HG03103 (cell line): ENCODE measurements at regions not wholly inside any gene's neighbourhood (a gene's known extent, or its start where the extent isn't known, plus 50 kb on each side); places are given as distances from the start of the nearest gene placed in this dataset.

Source experiments
- ATAC-seq: cut with Tn5 transposase; IDR thresholded peaks from one replicate; pipeline ENCODE4 v1.9.1; 2021; ENCODE audit warnings: low read depth; ENCODE audit not compliant: unreplicated experiment

GRCh38 chr3:99503350-99503749, 135.0 kb upstream of the COL8A1 start:
- ATAC-seq: no peak

- no peak for ATAC-seq
Measured at GRCh38 chr3:99502871-99503270, 135.5 kb upstream of the COL8A1 start.

- ATAC-seq: no peak
Measured at GRCh38 chr3:99500485-99500884, 137.9 kb upstream of the COL8A1 start.

GRCh38 chr3:99499235-99500158, 138.9 kb upstream of the COL8A1 start:
- no peak for ATAC-seq

- ATAC-seq: no peak
Measured at GRCh38 chr3:99498550-99499234, 139.7 kb upstream of the COL8A1 start.

- ATAC-seq: no peak
Measured at GRCh38 chr3:99487894-99488293, 150.5 kb upstream of the COL8A1 start.

GRCh38 chr3:99485286-99485685, 153.1 kb upstream of the COL8A1 start:
- no peak for ATAC-seq

- ATAC-seq: no peak
Measured at GRCh38 chr3:99484871-99485270, 153.5 kb upstream of the COL8A1 start.

- ATAC-seq: no peak
Measured at GRCh38 chr3:99483841-99484240, 154.6 kb upstream of the COL8A1 start.

- no peak for ATAC-seq
Measured at GRCh38 chr3:99482191-99482590, 156.2 kb upstream of the COL8A1 start.

- no peak for ATAC-seq
Measured at GRCh38 chr3:99481561-99481960, 156.8 kb upstream of the COL8A1 start.

GRCh38 chr3:99479768-99480167, 158.6 kb upstream of the COL8A1 start:
- no peak for ATAC-seq

GRCh38 chr3:99477650-99478049, 160.7 kb upstream of the COL8A1 start:
- ATAC-seq: no peak

- no peak for ATAC-seq
Measured at GRCh38 chr3:99475229-99475628, 163.2 kb upstream of the COL8A1 start.

GRCh38 chr3:99474776-99475175, 163.6 kb upstream of the COL8A1 start:
- ATAC-seq: no peak

- no peak for ATAC-seq
Measured at GRCh38 chr3:99473321-99473751, 165.1 kb upstream of the COL8A1 start.

- ATAC-seq: no peak
Measured at GRCh38 chr3:99472385-99472784, 166.0 kb upstream of the COL8A1 start.

GRCh38 chr3:99471353-99472323, 166.8 kb upstream of the COL8A1 start:
- no peak for ATAC-seq

GRCh38 chr3:99470841-99471240, 167.6 kb upstream of the COL8A1 start:
- ATAC-seq: no peak

GRCh38 chr3:99468918-99469317, 169.5 kb upstream of the COL8A1 start:
- ATAC-seq: no peak

- no peak for ATAC-seq
Measured at GRCh38 chr3:99467420-99467819, 171.0 kb upstream of the COL8A1 start.
